PC-3 (cell line): ENCODE measurements at regions not wholly inside any gene's neighbourhood (a gene's known extent, or its start where the extent isn't known, plus 50 kb on each side); places are given as distances from the start of the nearest gene placed in this dataset.
A peak's percentile ranks its signal among the peaks of the same experiment; 100 is the strongest.

Source experiments
- ATAC-seq: fragments of 200-7000 bp; cut with Tn5 transposase; 2 replicates; pipeline ENCODE4 v1.9.1; 2020; ENCODE audit warnings: mild to moderate bottlenecking, moderate library complexity
- BruUV-seq: library from RNA; stranded (reverse); fragments of 400-500 nt; replicated peaks from 2 replicates; lab custom pipeline; 2021; lab: Mats Ljungman, UMichigan
- CTCF ChIA-PET: fragments of 300-600 bp; sonication (Branson Sonifier 250); formaldehyde crosslinking; loops from one replicate; lab custom pipeline; 2022; ENCODE audit warnings: antibody characterized with exemption; lab: Charles Lee
- POLR2A ChIA-PET: fragments of 300-600 bp; sonication (Branson Sonifier 250); formaldehyde crosslinking; loops from one replicate; lab custom pipeline; 2022; ENCODE audit warnings: antibody characterized with exemption; ENCODE audit not compliant: unreplicated experiment; lab: Charles Lee
- DNase-seq: peaks from one replicate; pipeline ENCODE4 v3.0.0-alpha.2; 2015
- H2AFZ ChIP-seq: fragments of 300-600 bp; sonication (generic); 2 replicates; pipeline ENCODE4 v1.6.0; 2016; ENCODE audit warnings: antibody characterized with exemption, low read length
- H3F3A ChIP-seq: fragments of 300-600 bp; sonication (generic); one replicate; pipeline ENCODE4 v1.6.0; 2017; ENCODE audit warnings: antibody characterized with exemption, low read length, control low read depth, mild to moderate bottlenecking; ENCODE audit not compliant: unreplicated experiment
- H3K27ac ChIP-seq: fragments of 300-600 bp; sonication (generic); 2 replicates; pipeline ENCODE4 v1.5.1; 2016; ENCODE audit warnings: mild to moderate bottlenecking, low read length
- H3K27me3 ChIP-seq: fragments of 300-600 bp; sonication (generic); 2 replicates; pipeline ENCODE4 v1.6.1; 2016; ENCODE audit warnings: low read length, mixed read lengths
- H3K36me3 ChIP-seq: fragments of 300-600 bp; sonication (generic); 2 replicates; pipeline ENCODE4 v1.6.1; 2016; ENCODE audit warnings: low read depth, mixed run types, low read length, mixed read lengths
- H3K4me1 ChIP-seq: fragments of 300-600 bp; sonication (generic); 2 replicates; pipeline ENCODE4 v1.5.1; 2016; ENCODE audit warnings: low read length; ENCODE audit not compliant: insufficient read depth
- H3K4me2 ChIP-seq: fragments of 300-600 bp; sonication (generic); 2 replicates; pipeline ENCODE4 v1.6.0; 2016; ENCODE audit warnings: low read length
- H3K4me3 ChIP-seq: fragments of 300-600 bp; sonication (generic); 2 replicates; pipeline ENCODE4 v1.5.1; 2016; ENCODE audit warnings: mild to moderate bottlenecking, low read length, mixed read lengths
- H3K79me2 ChIP-seq: fragments of 300-600 bp; sonication (generic); 2 replicates; pipeline ENCODE4 v1.6.1; 2017; ENCODE audit warnings: low read length, mixed read lengths
- H3K9ac ChIP-seq: fragments of 300-600 bp; sonication (generic); 2 replicates; pipeline ENCODE4 v1.6.0; 2016; ENCODE audit warnings: mild to moderate bottlenecking, low read length
- H3K9me2 ChIP-seq: fragments of 300-600 bp; sonication (generic); replicated peaks from 2 replicates; pipeline ENCODE4 v1.6.1; 2016; ENCODE audit warnings: mixed run types, low read length, mixed read lengths
- H3K9me3 ChIP-seq: fragments of 300-600 bp; sonication (generic); 2 replicates; pipeline ENCODE4 v1.6.1; 2016; ENCODE audit warnings: low read length, mixed read lengths
- H4K20me1 ChIP-seq: fragments of 300-600 bp; sonication (generic); 2 replicates; pipeline ENCODE4 v1.6.1; 2016; ENCODE audit warnings: low read length, mixed read lengths
- EZH2 ChIP-seq: fragments of 300-600 bp; sonication (generic); IDR thresholded peaks from one replicate; pipeline ENCODE4 v1.6.1; 2017; ENCODE audit warnings: antibody characterized with exemption, mild to moderate bottlenecking, low read length; ENCODE audit not compliant: unreplicated experiment
- EZH2phosphoT487 ChIP-seq: fragments of 300-600 bp; sonication (generic); IDR thresholded peaks from 2 replicates; pipeline ENCODE4 v1.6.1; 2018; ENCODE audit warnings: mild to moderate bottlenecking, antibody characterized with exemption, low read length, borderline replicate concordance
- intact Hi-C: fragments of 100-400 bp; cut with micrococcal nuclease; formaldehyde crosslinking; loops from 2 replicates; pipeline ENCODE4 v1.9.0; 2023
- TF ChIP-seq, protein P1 (sequence below): fragments of 300-600 bp; sonication (generic); conservative IDR thresholded peaks from 2 replicates; pipeline ENCODE4 v1.5.1; 2017; ENCODE audit warnings: antibody characterized with exemption, low read depth, mild to moderate bottlenecking, low read length

DNA sequence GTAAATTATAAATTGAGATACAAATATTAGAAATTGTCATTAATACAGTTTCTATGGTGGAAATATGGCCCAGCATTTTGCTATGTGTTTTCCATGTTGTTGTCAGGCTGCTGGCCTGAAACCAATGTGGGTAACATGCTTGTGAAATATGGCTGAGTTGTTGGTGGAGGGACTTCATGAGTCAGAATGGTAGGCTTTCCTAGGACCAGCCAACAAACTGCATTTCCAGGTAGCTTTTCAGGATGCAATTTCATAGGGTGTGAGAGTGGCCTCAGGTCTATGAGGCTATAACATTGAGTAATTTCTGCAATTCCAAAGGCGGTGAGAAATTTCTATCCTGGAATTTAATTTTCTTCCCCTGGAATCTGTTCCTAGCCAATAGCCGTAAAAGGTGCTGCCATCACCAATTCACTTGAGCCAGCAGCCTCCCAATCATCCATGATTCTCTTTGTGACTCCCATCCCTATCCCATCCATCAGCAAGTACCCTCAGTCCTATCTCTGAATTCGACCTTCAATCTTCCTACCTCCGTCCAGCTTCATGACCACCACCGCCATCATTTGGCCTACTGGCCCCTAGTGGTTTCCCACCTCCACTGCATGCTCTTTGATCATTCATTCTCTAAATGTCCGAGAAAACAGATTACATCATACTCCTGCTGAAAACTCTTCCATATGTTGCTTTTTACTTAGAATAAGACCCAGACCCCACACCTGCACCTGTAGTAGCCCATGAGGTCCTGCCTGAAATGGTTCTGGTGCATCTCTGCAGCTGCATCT is 276.6 kb upstream of the CFAP20DC start:
- BruUV-seq: no TSS peak
- ATAC-seq (no peak), DNase-seq (no peak)
- Histone ChIP-seq H2AFZ (no peak overlapping the region), H3K79me2 (no peaks in the 10 kb centered on the region), H3K9me2 (no peaks in the 10 kb centered on the region), H3K4me3 (no peak overlapping the region), H3K4me2 (no peak overlapping the region), H3K4me1 (no peaks in the 10 kb centered on the region), H3K27ac (no peak overlapping the region), H3F3A (no peaks in the 10 kb centered on the region), H3K27me3 (no peaks in the 10 kb centered on the region), H3K9ac (no peak overlapping the region), H3K9me3 (no peaks in the 10 kb centered on the region), H3K36me3 (no peaks in the 10 kb centered on the region), H4K20me1 (no peaks in the 10 kb centered on the region)
- intact Hi-C loops: no loop called here
- ChIA-PET POLR2A (no interaction called here), CTCF (no interaction called here)
- TF ChIP-seq, protein P1, sequence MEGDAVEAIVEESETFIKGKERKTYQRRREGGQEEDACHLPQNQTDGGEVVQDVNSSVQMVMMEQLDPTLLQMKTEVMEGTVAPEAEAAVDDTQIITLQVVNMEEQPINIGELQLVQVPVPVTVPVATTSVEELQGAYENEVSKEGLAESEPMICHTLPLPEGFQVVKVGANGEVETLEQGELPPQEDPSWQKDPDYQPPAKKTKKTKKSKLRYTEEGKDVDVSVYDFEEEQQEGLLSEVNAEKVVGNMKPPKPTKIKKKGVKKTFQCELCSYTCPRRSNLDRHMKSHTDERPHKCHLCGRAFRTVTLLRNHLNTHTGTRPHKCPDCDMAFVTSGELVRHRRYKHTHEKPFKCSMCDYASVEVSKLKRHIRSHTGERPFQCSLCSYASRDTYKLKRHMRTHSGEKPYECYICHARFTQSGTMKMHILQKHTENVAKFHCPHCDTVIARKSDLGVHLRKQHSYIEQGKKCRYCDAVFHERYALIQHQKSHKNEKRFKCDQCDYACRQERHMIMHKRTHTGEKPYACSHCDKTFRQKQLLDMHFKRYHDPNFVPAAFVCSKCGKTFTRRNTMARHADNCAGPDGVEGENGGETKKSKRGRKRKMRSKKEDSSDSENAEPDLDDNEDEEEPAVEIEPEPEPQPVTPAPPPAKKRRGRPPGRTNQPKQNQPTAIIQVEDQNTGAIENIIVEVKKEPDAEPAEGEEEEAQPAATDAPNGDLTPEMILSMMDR: peak; percentile 51
- TF ChIP-seq EZH2: no peak

DNA sequence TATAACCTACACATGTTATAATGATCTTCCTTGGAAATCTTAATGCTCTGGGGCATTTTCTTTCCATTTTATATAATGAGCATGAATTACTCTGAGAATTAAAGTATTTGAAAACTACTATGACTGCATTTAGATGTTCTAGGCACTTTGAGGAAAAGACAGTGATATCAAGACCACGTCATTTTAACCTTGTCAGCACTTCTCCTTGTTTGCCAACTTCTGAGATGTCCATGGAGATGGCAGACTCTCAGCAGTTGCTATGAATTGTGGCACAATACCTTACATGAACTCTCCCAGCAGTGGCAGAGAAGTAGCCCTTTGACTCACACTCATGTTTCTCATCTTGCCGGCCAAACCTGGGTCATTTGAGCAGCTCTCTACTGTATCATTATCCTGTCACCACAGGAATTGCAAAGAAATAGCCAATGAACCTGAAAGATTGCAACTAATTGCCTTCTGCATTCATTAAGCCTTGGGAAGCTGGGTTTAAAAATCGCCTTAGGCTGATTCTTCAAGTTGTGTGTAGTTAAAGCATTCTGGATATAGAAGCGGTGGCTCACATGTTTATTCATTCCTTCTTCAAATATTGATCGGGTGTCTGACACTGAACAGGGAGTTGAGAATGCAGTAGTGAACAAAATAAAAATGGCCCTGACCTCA is 272.2 kb upstream of the CFAP20DC start:
- CTCF ChIA-PET: no interaction called here
- BruUV-seq: no TSS peak
- no peak overlapping the region for H2AFZ ChIP-seq

More for the DNA sequence above, 272.2 kb upstream of the CFAP20DC start:
- no peaks in the 10 kb centered on the region for H3F3A ChIP-seq
- no peaks in the 10 kb centered on the region for H3K79me2 ChIP-seq
- intact Hi-C loops: no loop called here
- no peak overlapping the region for H3K9ac ChIP-seq
- no peak overlapping the region for H3K27ac ChIP-seq
- POLR2A ChIA-PET: no interaction called here
- no peak overlapping the region for H3K4me3 ChIP-seq
- peaks cover 10% of the 10 kb centered on the region for H3K4me1 ChIP-seq
- H3K27me3 ChIP-seq: no peaks in the 10 kb centered on the region
- no peaks in the 10 kb centered on the region for H3K9me2 ChIP-seq
- no peaks in the 10 kb centered on the region for H3K36me3 ChIP-seq
- DNase-seq: no peak
- no peak for ATAC-seq
- H3K4me2 ChIP-seq: no peak overlapping the region
- no peaks in the 10 kb centered on the region for H4K20me1 ChIP-seq
- TF ChIP-seq, protein P1: no peak
- TF ChIP-seq EZH2phosphoT487: no peak
- TF ChIP-seq EZH2: no peak
- H3K9me3 ChIP-seq: no peaks in the 10 kb centered on the region
